OCI-M2 (cell line): ENCODE measurements at regions not wholly inside any gene's neighbourhood (a gene's known extent, or its start where the extent isn't known, plus 50 kb on each side); places are given as distances from the start of the nearest gene placed in this dataset.
"Not testable (repeated sequence)": the region's sequence is repeated elsewhere in the genome, so short reads cannot be mapped to it uniquely, and the experiment has no call there.

Experiments used
- DNase-seq: peaks from one replicate; lab custom pipeline; 2025; ENCODE audit not compliant: unreplicated experiment; lab: John Stamatoyannopoulos, UW

- DNase-seq, result no peak
Measured at GRCh38 chr4:138407329-138407728, 165.2 kb upstream of the SLC7A11 start.

GRCh38 chr4:138406876-138407275 is 164.7 kb upstream of the SLC7A11 start:
- DNase-seq, result no peak

- peak; percentile 19 for DNase-seq
Measured at GRCh38 chr4:138405934-138406567, 163.9 kb upstream of the SLC7A11 start.

- DNase-seq, result no peak
Measured at GRCh38 chr4:138405466-138405891, 163.3 kb upstream of the SLC7A11 start.

GRCh38 chr4:138404801-138405200 is 162.7 kb upstream of the SLC7A11 start:
- DNase-seq, result no peak

GRCh38 chr4:138404251-138404650 is 162.1 kb upstream of the SLC7A11 start:
- DNase-seq, result no peak

- no peak for DNase-seq
Measured at GRCh38 chr4:138401334-138401733, 159.2 kb upstream of the SLC7A11 start.

GRCh38 chr4:138400543-138400942 is 158.4 kb upstream of the SLC7A11 start:
- no peak for DNase-seq

GRCh38 chr4:138400066-138400465 is 157.9 kb upstream of the SLC7A11 start:
- DNase-seq, result no peak

GRCh38 chr4:138399081-138399480 is 156.9 kb upstream of the SLC7A11 start:
- no peak for DNase-seq

GRCh38 chr4:138398322-138398721 is 156.2 kb upstream of the SLC7A11 start:
- DNase-seq, result no peak

GRCh38 chr4:138393886-138394610 is 151.9 kb upstream of the SLC7A11 start:
- DNase-seq, result no peak

- DNase-seq, result no peak
Measured at GRCh38 chr4:138392751-138393308, 150.7 kb upstream of the SLC7A11 start.

GRCh38 chr4:138389976-138390685 is 148.0 kb upstream of the SLC7A11 start:
- DNase-seq, result no peak

- no peak for DNase-seq
Measured at GRCh38 chr4:138374947-138375346, 132.8 kb upstream of the SLC7A11 start.

- DNase-seq, result no peak
Measured at GRCh38 chr4:138367942-138368341, 125.8 kb upstream of the SLC7A11 start.

GRCh38 chr4:138352446-138352845 is 110.3 kb upstream of the SLC7A11 start:
- DNase-seq, result not testable (repeated sequence)

GRCh38 chr4:138348055-138348454 is 105.9 kb upstream of the SLC7A11 start:
- DNase-seq, result no peak

- DNase-seq, result no peak
Measured at GRCh38 chr4:138347561-138347960, 105.4 kb upstream of the SLC7A11 start.

GRCh38 chr4:138344851-138345250 is 102.7 kb upstream of the SLC7A11 start:
- no peak for DNase-seq

- DNase-seq, result no peak
Measured at GRCh38 chr4:138344054-138344453, 101.9 kb upstream of the SLC7A11 start.
